PFSK-1 (cell line): ENCODE measurements at regions not wholly inside any gene's neighbourhood (a gene's known extent, or its start where the extent isn't known, plus 50 kb on each side); places are given as distances from the start of the nearest gene placed in this dataset.

Experiments
- POLR2AphosphoS5 ChIP-seq: IDR thresholded peaks from 2 replicates; pipeline ENCODE4 v1.6.1; 2012; ENCODE audit warnings: low read depth, mild to moderate bottlenecking, control low read depth, low read length, moderate library complexity
- TAF1 ChIP-seq: IDR thresholded peaks from 2 replicates; pipeline ENCODE4 v1.6.1; 2012; ENCODE audit warnings: low read length, control low read depth, borderline replicate concordance; ENCODE audit not compliant: insufficient read depth
- TF ChIP-seq, protein P1 (sequence below), 2 experiments: IDR thresholded peaks; 2 replicates each; pipeline versions ENCODE4 v1.6.1 to v1.8.0; 2011 to 2012; ENCODE audit warnings: low read depth in 2 of 2, low read length in 2 of 2, control low read depth in 1 of 2, inconsistent platforms in 1 of 2, mild to moderate bottlenecking in 1 of 2, moderate library complexity in 1 of 2; ENCODE audit not compliant: insufficient read depth in 1 of 2

GRCh38 chr5:118687100-118687499, 301.2 kb downstream of the DTWD2 start:
- TF ChIP-seq, protein P1, sequence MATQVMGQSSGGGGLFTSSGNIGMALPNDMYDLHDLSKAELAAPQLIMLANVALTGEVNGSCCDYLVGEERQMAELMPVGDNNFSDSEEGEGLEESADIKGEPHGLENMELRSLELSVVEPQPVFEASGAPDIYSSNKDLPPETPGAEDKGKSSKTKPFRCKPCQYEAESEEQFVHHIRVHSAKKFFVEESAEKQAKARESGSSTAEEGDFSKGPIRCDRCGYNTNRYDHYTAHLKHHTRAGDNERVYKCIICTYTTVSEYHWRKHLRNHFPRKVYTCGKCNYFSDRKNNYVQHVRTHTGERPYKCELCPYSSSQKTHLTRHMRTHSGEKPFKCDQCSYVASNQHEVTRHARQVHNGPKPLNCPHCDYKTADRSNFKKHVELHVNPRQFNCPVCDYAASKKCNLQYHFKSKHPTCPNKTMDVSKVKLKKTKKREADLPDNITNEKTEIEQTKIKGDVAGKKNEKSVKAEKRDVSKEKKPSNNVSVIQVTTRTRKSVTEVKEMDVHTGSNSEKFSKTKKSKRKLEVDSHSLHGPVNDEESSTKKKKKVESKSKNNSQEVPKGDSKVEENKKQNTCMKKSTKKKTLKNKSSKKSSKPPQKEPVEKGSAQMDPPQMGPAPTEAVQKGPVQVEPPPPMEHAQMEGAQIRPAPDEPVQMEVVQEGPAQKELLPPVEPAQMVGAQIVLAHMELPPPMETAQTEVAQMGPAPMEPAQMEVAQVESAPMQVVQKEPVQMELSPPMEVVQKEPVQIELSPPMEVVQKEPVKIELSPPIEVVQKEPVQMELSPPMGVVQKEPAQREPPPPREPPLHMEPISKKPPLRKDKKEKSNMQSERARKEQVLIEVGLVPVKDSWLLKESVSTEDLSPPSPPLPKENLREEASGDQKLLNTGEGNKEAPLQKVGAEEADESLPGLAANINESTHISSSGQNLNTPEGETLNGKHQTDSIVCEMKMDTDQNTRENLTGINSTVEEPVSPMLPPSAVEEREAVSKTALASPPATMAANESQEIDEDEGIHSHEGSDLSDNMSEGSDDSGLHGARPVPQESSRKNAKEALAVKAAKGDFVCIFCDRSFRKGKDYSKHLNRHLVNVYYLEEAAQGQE (IDR thresholded peaks at IDR 0.05; ENCODE audit: insufficient read depth in 1 of 2, low read depth in 2 of 2, low read length in 2 of 2), result no peak
- TF ChIP-seq TAF1 (no peak), POLR2AphosphoS5 (no peak)
